HEK293 (cell line): ENCODE measurements at regions not wholly inside any gene's neighbourhood (a gene's known extent, or its start where the extent isn't known, plus 50 kb on each side); places are given as distances from the start of the nearest gene placed in this dataset.

Experiments
- CTCF ChIP-seq: fragments of 450-650 bp; formaldehyde crosslinking; IDR thresholded peaks from 2 replicates; pipeline ENCODE4 v1.5.1; 2016; ENCODE audit warnings: missing biosample characterization, missing genetic modification characterization
- ZNF501 ChIP-seq: fragments of 450-650 bp; formaldehyde crosslinking; IDR thresholded peaks from 2 replicates; pipeline ENCODE4 v1.5.1; 2016; ENCODE audit warnings: missing biosample characterization, missing genetic modification characterization
- ZNF639 ChIP-seq: fragments of 450-650 bp; formaldehyde crosslinking; IDR thresholded peaks from 2 replicates; pipeline ENCODE4 v1.5.1; 2016; ENCODE audit warnings: missing biosample characterization, missing genetic modification characterization

- TF ChIP-seq CTCF (tag by site-specific recombination) (no peak), ZNF639 (tag by site-specific recombination) (no peak), ZNF501 (tag by site-specific recombination) (no peak)
Observed at GRCh38 chr4:110978761-110979160, 355.9 kb upstream of the PITX2 start.
